ENCODE measurements at regions not wholly inside any gene's neighbourhood (a gene's known extent, or its start where the extent isn't known, plus 50 kb on each side); places are given as distances from the start of the nearest gene placed in this dataset.

- 61% methylated on average over 1 of the region's 1 CpG for WGBS
- no peak overlapping the region for H3K27ac ChIP-seq (ENCODE audit: low read length)
- no peaks in the 10 kb centered on the region for H3K27me3 ChIP-seq (ENCODE audit: control insufficient read depth, insufficient read depth)
- H3K4me1 ChIP-seq (ENCODE audit: control insufficient read depth, insufficient read depth, low read length): no peaks in the 10 kb centered on the region
- intact Hi-C loops (cut with DNase I): no loop called here
- H3K9me3 ChIP-seq (ENCODE audit: control insufficient read depth, low read length): no peaks in the 10 kb centered on the region
- DNase-seq: no peak
- ATAC-seq: no peak
- no peak overlapping the region for H3K4me3 ChIP-seq (ENCODE audit: low read length)
These were observed 52.2 kb upstream of the SOX9 start for GRCh38 chr17:72068643-72069042.

GRCh38 chr17:72069586-72070202, 51.1 kb upstream of the SOX9 start:
- 79% methylated on average over 2 of the region's 2 CpGs for WGBS
- no peaks in the 10 kb centered on the region for H3K4me1 ChIP-seq (ENCODE audit: control insufficient read depth, insufficient read depth, low read length)
- ATAC-seq (no peak), DNase-seq (no peak)
- H3K9me3 ChIP-seq (ENCODE audit: control insufficient read depth, low read length): no peaks in the 10 kb centered on the region
- no peak overlapping the region for H3K4me3 ChIP-seq (ENCODE audit: low read length)
- H3K27ac ChIP-seq (ENCODE audit: low read length): no peak overlapping the region
- no peaks in the 10 kb centered on the region for H3K27me3 ChIP-seq (ENCODE audit: control insufficient read depth, insufficient read depth)
- intact Hi-C loops (cut with DNase I): no loop called here
